ENCODE measurements at regions not wholly inside any gene's neighbourhood (a gene's known extent, or its start where the extent isn't known, plus 50 kb on each side); places are given as distances from the start of the nearest gene placed in this dataset.

DNA sequence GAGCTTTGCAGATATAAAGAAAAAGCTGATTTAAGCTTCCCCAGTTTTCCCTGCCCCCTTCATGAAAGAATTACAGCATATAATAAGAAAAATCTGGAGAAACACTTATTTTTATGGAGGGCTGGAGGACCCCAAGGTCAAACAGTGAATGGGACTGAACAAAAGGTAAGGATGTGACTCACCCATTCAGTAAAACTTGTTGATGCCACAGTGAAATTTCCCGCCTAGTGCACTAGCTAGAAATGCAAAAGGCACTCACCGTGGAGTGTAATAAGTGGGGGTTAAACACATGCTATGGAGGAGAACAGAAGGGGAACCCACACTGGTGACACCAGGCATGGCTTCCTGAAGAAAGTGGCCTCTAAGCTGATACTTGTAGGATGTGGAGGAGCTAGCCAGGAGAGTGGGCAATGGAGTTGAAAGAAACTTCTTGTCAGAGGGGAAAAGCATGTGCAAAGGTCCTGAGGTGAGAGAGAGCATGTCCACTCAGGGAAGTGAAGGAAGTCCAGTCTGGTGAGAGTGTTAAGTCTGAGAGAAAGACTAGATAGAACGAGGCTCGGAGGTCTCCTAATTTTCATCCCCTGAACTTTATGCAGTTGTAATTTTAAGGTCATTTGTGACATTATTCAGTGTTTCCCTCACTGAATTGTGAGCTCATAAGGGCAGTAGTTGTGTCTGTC is 77.1 kb downstream of the MIAT start:
- Histone ChIP-seq H3K23ac (ENCODE audit: insufficient read length) (no peak overlapping the region), H3K18ac (ENCODE audit: extremely low read depth, low read length) (no peak overlapping the region), H2BK20ac (ENCODE audit: low read length) (no peak overlapping the region), H3K36me3 (ENCODE audit: control insufficient read depth in 2 of 4, insufficient read depth in 4 of 4, low read length in 3 of 4) (no peaks in the 10 kb centered on the region), H2AK5ac (ENCODE audit: low read depth, low read length) (no peak overlapping the region), H4K20me1 (replicated peaks in 1 of 2; ENCODE audit: control insufficient read depth in 1 of 2, insufficient read depth in 2 of 2, low read length in 2 of 2) (peaks cover 0 to 1% of the 10 kb centered on the region in 2 experiments), H3K4me2 (ENCODE audit: insufficient read depth in 1 of 2, low read depth in 2 of 2, low read length in 2 of 2) (no peak overlapping the region), H3K4ac (replicated peaks; ENCODE audit: insufficient read length, low read depth, low read length) (no peak overlapping the region), H3K9ac (replicated peaks in 1 of 4; ENCODE audit: extremely low read depth in 1 of 4, low read depth in 3 of 4, low read length in 3 of 4) (no peak overlapping the region), H3K79me1 (ENCODE audit: low read depth, low read length) (no peaks in the 10 kb centered on the region), H4K91ac (replicated peaks; ENCODE audit: insufficient read length, low read length) (no peak overlapping the region), H3K14ac (ENCODE audit: insufficient read length) (no peak overlapping the region), H3K27me3 (replicated peaks in 1 of 4; ENCODE audit: control insufficient read depth in 3 of 4, extremely low read depth in 1 of 4, insufficient read depth in 3 of 4, low read length in 3 of 4) (no peaks in the 10 kb centered on the region), H2BK120ac (replicated peaks; ENCODE audit: low read depth, low read length) (no peak overlapping the region), H3K4me3 (ENCODE audit: extremely low read depth in 1 of 4, insufficient read depth in 2 of 4, low read depth in 3 of 4, low read length in 4 of 4) (no peak overlapping the region), H3K56ac (replicated peaks; ENCODE audit: insufficient read length, low read depth, low read length) (no peak overlapping the region), H4K8ac (ENCODE audit: extremely low read depth, insufficient read depth, low read length) (no peak overlapping the region), H2AFZ (ENCODE audit: low read length) (no peak overlapping the region), H2BK12ac (ENCODE audit: low read depth, low read length) (no peak overlapping the region), H4K5ac (ENCODE audit: insufficient read length, low read depth, low read length) (no peak overlapping the region), H3K4me1 (replicated peaks in 1 of 4; ENCODE audit: control insufficient read depth in 3 of 4, insufficient read depth in 4 of 4, low read length in 3 of 4) (peaks cover 0 to 9% (median 1%) of the 10 kb centered on the region in 4 experiments; a peak in 3 of 7 replicates), H2BK15ac (ENCODE audit: low read length) (no peak overlapping the region), H3K27ac (ENCODE audit: low read depth, low read length) (no peak overlapping the region), H3K9me3 (ENCODE audit: insufficient read depth in 2 of 2, low read depth in 1 of 2, low read length in 1 of 2) (no peaks in the 10 kb centered on the region), H3K79me2 (ENCODE audit: control insufficient read depth in 1 of 2, insufficient read depth in 2 of 2, low read length in 2 of 2) (no peaks in the 10 kb centered on the region), H3K23me2 (ENCODE audit: low read depth, low read length) (no peaks in the 10 kb centered on the region; the same call in 1 of the 2 replicates), H2BK5ac (ENCODE audit: low read depth, low read length) (no peak overlapping the region)
- WGBS, 2 experiments (ENCODE audit: extremely low coverage in 1 of 2, insufficient coverage in 1 of 2, insufficient read length in 1 of 2, insufficient replicate concordance in 2 of 2, low coverage in 1 of 2, low lambda C conversion rate in 2 of 2, missing lambda C conversion rate in 1 of 2), result 88% methylated on average over 4 of the region's 4 CpGs; no CpG with 5 or more reads in 1 of the 2 experiments
- TF ChIP-seq, protein P1, sequence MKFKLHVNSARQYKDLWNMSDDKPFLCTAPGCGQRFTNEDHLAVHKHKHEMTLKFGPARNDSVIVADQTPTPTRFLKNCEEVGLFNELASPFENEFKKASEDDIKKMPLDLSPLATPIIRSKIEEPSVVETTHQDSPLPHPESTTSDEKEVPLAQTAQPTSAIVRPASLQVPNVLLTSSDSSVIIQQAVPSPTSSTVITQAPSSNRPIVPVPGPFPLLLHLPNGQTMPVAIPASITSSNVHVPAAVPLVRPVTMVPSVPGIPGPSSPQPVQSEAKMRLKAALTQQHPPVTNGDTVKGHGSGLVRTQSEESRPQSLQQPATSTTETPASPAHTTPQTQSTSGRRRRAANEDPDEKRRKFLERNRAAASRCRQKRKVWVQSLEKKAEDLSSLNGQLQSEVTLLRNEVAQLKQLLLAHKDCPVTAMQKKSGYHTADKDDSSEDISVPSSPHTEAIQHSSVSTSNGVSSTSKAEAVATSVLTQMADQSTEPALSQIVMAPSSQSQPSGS (IDR thresholded peaks at IDR 0.05; ENCODE audit: low read length), result no peak
- no peak for TF ChIP-seq RXRA (IDR thresholded peaks at IDR 0.05; ENCODE audit: insufficient read depth, low read depth, low read length)
- TF ChIP-seq KDM1A (IDR thresholded peaks at IDR 0.05; ENCODE audit: borderline replicate concordance, low read length), result peak; percentile 30; the same call in 1 of the 2 replicates
- FAIRE-seq (no peak), DNase-seq (ENCODE audit: low read depth in 1 of 2, low spot score in 2 of 2) (no peak)
- POLR2A ChIA-PET (ENCODE audit: partially characterized antibody), result interaction anchor here (1.4 kb wide), 1 partner anchor 12 kb away, joined by 4 read pairs; no protein-coding TSS in a partner anchor
- CTCF ChIA-PET (ENCODE audit: partially characterized antibody), result interaction anchor here (1.1 to 3.3 kb wide), 4 partner anchors 8 to 60 kb away, joined by 3 to 12 read pairs (median 4); no protein-coding TSS in a partner anchor

All from H1 (cell line).